ENCODE measurements at regions not wholly inside any gene's neighbourhood (a gene's known extent, or its start where the extent isn't known, plus 50 kb on each side); places are given as distances from the start of the nearest gene placed in this dataset.

DNA sequence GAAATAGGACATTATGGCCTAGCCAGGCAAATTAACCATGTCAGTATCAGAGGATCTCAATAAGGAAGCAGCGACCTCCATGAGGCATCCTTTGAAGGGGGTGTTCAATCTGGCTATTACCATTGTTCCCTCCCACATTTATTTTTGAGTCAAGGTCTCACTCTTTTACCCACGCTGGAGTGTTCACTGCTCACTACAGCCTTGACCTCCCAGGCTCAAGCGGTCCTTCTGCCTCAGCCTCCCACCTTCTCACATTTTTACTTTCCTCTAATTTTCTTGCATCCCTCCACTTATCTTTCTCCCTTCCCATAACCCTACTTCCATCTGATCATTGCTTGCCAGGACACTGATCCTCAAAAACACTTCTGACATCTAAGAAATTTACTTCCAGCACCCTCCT lies 654.0 kb upstream of the NR2F2 start:
- TF ChIP-seq POLR2AphosphoS5 (IDR thresholded peaks at IDR 0.05; ENCODE audit: low read depth) = no peak
- TF ChIP-seq, protein P1, sequence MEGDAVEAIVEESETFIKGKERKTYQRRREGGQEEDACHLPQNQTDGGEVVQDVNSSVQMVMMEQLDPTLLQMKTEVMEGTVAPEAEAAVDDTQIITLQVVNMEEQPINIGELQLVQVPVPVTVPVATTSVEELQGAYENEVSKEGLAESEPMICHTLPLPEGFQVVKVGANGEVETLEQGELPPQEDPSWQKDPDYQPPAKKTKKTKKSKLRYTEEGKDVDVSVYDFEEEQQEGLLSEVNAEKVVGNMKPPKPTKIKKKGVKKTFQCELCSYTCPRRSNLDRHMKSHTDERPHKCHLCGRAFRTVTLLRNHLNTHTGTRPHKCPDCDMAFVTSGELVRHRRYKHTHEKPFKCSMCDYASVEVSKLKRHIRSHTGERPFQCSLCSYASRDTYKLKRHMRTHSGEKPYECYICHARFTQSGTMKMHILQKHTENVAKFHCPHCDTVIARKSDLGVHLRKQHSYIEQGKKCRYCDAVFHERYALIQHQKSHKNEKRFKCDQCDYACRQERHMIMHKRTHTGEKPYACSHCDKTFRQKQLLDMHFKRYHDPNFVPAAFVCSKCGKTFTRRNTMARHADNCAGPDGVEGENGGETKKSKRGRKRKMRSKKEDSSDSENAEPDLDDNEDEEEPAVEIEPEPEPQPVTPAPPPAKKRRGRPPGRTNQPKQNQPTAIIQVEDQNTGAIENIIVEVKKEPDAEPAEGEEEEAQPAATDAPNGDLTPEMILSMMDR (IDR thresholded peaks at IDR 0.05; ENCODE audit: insufficient read depth, low read length) = no peak
- TF ChIP-seq, protein P2, sequence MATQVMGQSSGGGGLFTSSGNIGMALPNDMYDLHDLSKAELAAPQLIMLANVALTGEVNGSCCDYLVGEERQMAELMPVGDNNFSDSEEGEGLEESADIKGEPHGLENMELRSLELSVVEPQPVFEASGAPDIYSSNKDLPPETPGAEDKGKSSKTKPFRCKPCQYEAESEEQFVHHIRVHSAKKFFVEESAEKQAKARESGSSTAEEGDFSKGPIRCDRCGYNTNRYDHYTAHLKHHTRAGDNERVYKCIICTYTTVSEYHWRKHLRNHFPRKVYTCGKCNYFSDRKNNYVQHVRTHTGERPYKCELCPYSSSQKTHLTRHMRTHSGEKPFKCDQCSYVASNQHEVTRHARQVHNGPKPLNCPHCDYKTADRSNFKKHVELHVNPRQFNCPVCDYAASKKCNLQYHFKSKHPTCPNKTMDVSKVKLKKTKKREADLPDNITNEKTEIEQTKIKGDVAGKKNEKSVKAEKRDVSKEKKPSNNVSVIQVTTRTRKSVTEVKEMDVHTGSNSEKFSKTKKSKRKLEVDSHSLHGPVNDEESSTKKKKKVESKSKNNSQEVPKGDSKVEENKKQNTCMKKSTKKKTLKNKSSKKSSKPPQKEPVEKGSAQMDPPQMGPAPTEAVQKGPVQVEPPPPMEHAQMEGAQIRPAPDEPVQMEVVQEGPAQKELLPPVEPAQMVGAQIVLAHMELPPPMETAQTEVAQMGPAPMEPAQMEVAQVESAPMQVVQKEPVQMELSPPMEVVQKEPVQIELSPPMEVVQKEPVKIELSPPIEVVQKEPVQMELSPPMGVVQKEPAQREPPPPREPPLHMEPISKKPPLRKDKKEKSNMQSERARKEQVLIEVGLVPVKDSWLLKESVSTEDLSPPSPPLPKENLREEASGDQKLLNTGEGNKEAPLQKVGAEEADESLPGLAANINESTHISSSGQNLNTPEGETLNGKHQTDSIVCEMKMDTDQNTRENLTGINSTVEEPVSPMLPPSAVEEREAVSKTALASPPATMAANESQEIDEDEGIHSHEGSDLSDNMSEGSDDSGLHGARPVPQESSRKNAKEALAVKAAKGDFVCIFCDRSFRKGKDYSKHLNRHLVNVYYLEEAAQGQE (IDR thresholded peaks at IDR 0.05; ENCODE audit: insufficient replicate concordance, low read depth) = no peak
